H1 (cell line): ENCODE measurements at regions not wholly inside any gene's neighbourhood (a gene's known extent, or its start where the extent isn't known, plus 50 kb on each side); places are given as distances from the start of the nearest gene placed in this dataset.
"Not testable (repeated sequence)": the region's sequence is repeated elsewhere in the genome, so short reads cannot be mapped to it uniquely, and the experiment has no call there.

Source experiments
- BRCA1 ChIP-seq: IDR thresholded peaks from 2 replicates; pipeline ENCODE4 v1.6.1; 2012; ENCODE audit warnings: low read depth, low read length, improper control_type of control experiment
- CTCF ChIP-seq, 3 experiments: IDR thresholded peaks; 1 replicate in 2 of 3; 2 replicates in 1 of 3; pipeline versions ENCODE4 v1.5.1 to v1.6.1; 2011; ENCODE audit warnings: low read length in 3 of 3, mild to moderate bottlenecking in 3 of 3, inconsistent platforms in 2 of 3, low read depth in 1 of 3, moderate library complexity in 1 of 3; ENCODE audit not compliant: insufficient read depth in 1 of 3; ENCODE audit errors: control extremely low read depth in 1 of 3
- JUN ChIP-seq: IDR thresholded peaks from 2 replicates; pipeline ENCODE4 v1.6.1; 2011; ENCODE audit warnings: low read depth, mild to moderate bottlenecking, improper control_type of control experiment, low read length
- MAFK ChIP-seq: IDR thresholded peaks from 2 replicates; pipeline ENCODE4 v1.6.1; 2012; ENCODE audit warnings: low read depth, mild to moderate bottlenecking, improper control_type of control experiment, low read length
- POLR2A ChIP-seq, 2 experiments: IDR thresholded peaks; 1 replicate in 1 of 2; 2 replicates in 1 of 2; pipeline ENCODE4 v1.6.1; 2011; ENCODE audit warnings: low read depth in 2 of 2, low read length in 2 of 2, mild to moderate bottlenecking in 2 of 2; ENCODE audit errors: control extremely low read depth in 1 of 2
- ZNF274 ChIP-seq: IDR thresholded peaks from 2 replicates; pipeline ENCODE4 v1.7.0; 2012; ENCODE audit warnings: low read length, borderline replicate concordance; ENCODE audit errors: extremely low read depth

- not testable (repeated sequence) for TF ChIP-seq JUN; ZNF274; MAFK; POLR2A (IDR thresholded peaks at IDR 0.05; ENCODE audit: control extremely low read depth in 1 of 2, low read depth in 2 of 2, low read length in 2 of 2); CTCF (IDR thresholded peaks at IDR 0.05; ENCODE audit: control extremely low read depth in 1 of 3, insufficient read depth in 1 of 3, low read depth in 1 of 3, low read length in 3 of 3); BRCA1
Observed at GRCh38 chr12:22826446-22826981, 201.5 kb downstream of the ETNK1 start.
